HG02840 (cell line): ENCODE measurements at regions not wholly inside any gene's neighbourhood (a gene's known extent, or its start where the extent isn't known, plus 50 kb on each side); places are given as distances from the start of the nearest gene placed in this dataset.
"Not testable (repeated sequence)": the region's sequence is repeated elsewhere in the genome, so short reads cannot be mapped to it uniquely, and the experiment has no call there.

Experiments
- ATAC-seq: cut with Tn5 transposase; IDR thresholded peaks from one replicate; pipeline ENCODE4 v1.9.1; 2021; ENCODE audit warnings: mild to moderate bottlenecking, moderate library complexity, moderate number of reproducible peaks; ENCODE audit not compliant: unreplicated experiment, low FRiP score

GRCh38 chr6:122184401-122184827 is 215.0 kb upstream of the HSF2 start:
- ATAC-seq = no peak

GRCh38 chr6:122185458-122185857 is 214.0 kb upstream of the HSF2 start:
- not testable (repeated sequence) for ATAC-seq

- ATAC-seq = no peak
These were observed 212.3 kb upstream of the HSF2 start for GRCh38 chr6:122187186-122187585.

GRCh38 chr6:122198922-122199321 is 200.5 kb upstream of the HSF2 start:
- no peak for ATAC-seq

GRCh38 chr6:122200440-122200839 is 199.0 kb upstream of the HSF2 start:
- no peak for ATAC-seq

- no peak for ATAC-seq
These were observed 196.8 kb upstream of the HSF2 start for GRCh38 chr6:122202576-122203137.

GRCh38 chr6:122207061-122207460 is 192.4 kb upstream of the HSF2 start:
- no peak for ATAC-seq

- no peak for ATAC-seq
These were observed 191.7 kb upstream of the HSF2 start for GRCh38 chr6:122207794-122208193.

GRCh38 chr6:122214605-122215318 is 184.7 kb upstream of the HSF2 start:
- ATAC-seq = no peak

- no peak for ATAC-seq
These were observed 179.2 kb upstream of the HSF2 start for GRCh38 chr6:122220254-122220653.

GRCh38 chr6:122222761-122223160 is 176.7 kb upstream of the HSF2 start:
- ATAC-seq = no peak

GRCh38 chr6:122223251-122223650 is 176.2 kb upstream of the HSF2 start:
- ATAC-seq = no peak

- no peak for ATAC-seq
These were observed 160.6 kb upstream of the HSF2 start for GRCh38 chr6:122238861-122239260.

GRCh38 chr6:122246906-122247658 is 152.4 kb upstream of the HSF2 start:
- ATAC-seq = no peak

GRCh38 chr6:122248001-122248669 is 151.3 kb upstream of the HSF2 start:
- ATAC-seq = no peak

- ATAC-seq = no peak
These were observed 150.6 kb upstream of the HSF2 start for GRCh38 chr6:122248844-122249243.

- no peak for ATAC-seq
These were observed 140.6 kb upstream of the HSF2 start for GRCh38 chr6:122258839-122259238.

- no peak for ATAC-seq
These were observed 134.9 kb upstream of the HSF2 start for GRCh38 chr6:122264557-122264956.

- ATAC-seq = no peak
These were observed 133.7 kb upstream of the HSF2 start for GRCh38 chr6:122265755-122266154.

GRCh38 chr6:122268394-122268793 is 131.1 kb upstream of the HSF2 start:
- ATAC-seq = no peak

- ATAC-seq = no peak
These were observed 122.8 kb upstream of the HSF2 start for GRCh38 chr6:122276637-122277036.
